ENCODE measurements at regions not wholly inside any gene's neighbourhood (a gene's known extent, or its start where the extent isn't known, plus 50 kb on each side); places are given as distances from the start of the nearest gene placed in this dataset.

GRCh38 chr10:43867667-43868565 is 219.2 kb upstream of the ZNF32 start:
- TF ChIP-seq CTCF (IDR thresholded peaks at IDR 0.05), result no peak
- TF ChIP-seq REST (IDR thresholded peaks at IDR 0.05; ENCODE audit: insufficient read depth in 1 of 2, low read depth in 2 of 2, low read length in 1 of 2), result no peak
- TF ChIP-seq POLR2AphosphoS5 (IDR thresholded peaks at IDR 0.05; ENCODE audit: low read depth, low read length), result no peak
